WERI-Rb-1 (cell line): ENCODE measurements at regions not wholly inside any gene's neighbourhood (a gene's known extent, or its start where the extent isn't known, plus 50 kb on each side); places are given as distances from the start of the nearest gene placed in this dataset.

Source experiments
- DNase-seq: peaks from one replicate; pipeline ENCODE4 v3.0.0-alpha.2; 2020
- H3K27ac ChIP-seq: fragments of 250-450 bp; sonication (Bioruptor Pico); 2 replicates; pipeline ENCODE4 v1.5.1; 2020; ENCODE audit warnings: mild to moderate bottlenecking, moderate library complexity
- H3K27me3 ChIP-seq: fragments of 250-450 bp; sonication (Bioruptor Pico); 2 replicates; pipeline ENCODE4 v1.5.1; 2021; ENCODE audit warnings: mild to moderate bottlenecking, low read depth, moderate library complexity; ENCODE audit not compliant: insufficient read depth, severe bottlenecking
- H3K36me3 ChIP-seq: fragments of 250-450 bp; sonication (Bioruptor Pico); 2 replicates; pipeline ENCODE4 v1.5.1; 2020; ENCODE audit warnings: mild to moderate bottlenecking, moderate library complexity
- H3K4me3 ChIP-seq: 2 replicates; pipeline ENCODE4 v1.5.1; 2011; ENCODE audit warnings: low read depth, mild to moderate bottlenecking, control low read depth, low read length
- H3K9me3 ChIP-seq: fragments of 250-450 bp; sonication (Bioruptor Pico); 2 replicates; pipeline ENCODE4 v1.5.1; 2021; ENCODE audit warnings: mild to moderate bottlenecking, moderate library complexity; ENCODE audit not compliant: severe bottlenecking
- CTCF ChIP-seq: IDR thresholded peaks from 2 replicates; pipeline ENCODE4 v1.5.1; 2011; ENCODE audit warnings: low read depth, mild to moderate bottlenecking, control low read depth, inconsistent platforms, low read length

GRCh38 chr2:107418708-107419107 lies 408.0 kb upstream of the RGPD4 start:
- Histone ChIP-seq H3K27me3 (peaks cover 32% of the 10 kb centered on the region), H3K36me3 (no peaks in the 10 kb centered on the region), H3K9me3 (no peaks in the 10 kb centered on the region), H3K4me3 (no peak overlapping the region), H3K27ac (no peak overlapping the region)
- DNase-seq, result no peak
- TF ChIP-seq CTCF, result no peak

- no peak for TF ChIP-seq CTCF
- Histone ChIP-seq H3K4me3 (no peak overlapping the region), H3K36me3 (no peaks in the 10 kb centered on the region), H3K27me3 (peaks cover 30% of the 10 kb centered on the region), H3K9me3 (no peaks in the 10 kb centered on the region), H3K27ac (no peak overlapping the region)
- no peak for DNase-seq
Observed at GRCh38 chr2:107419191-107419590, 407.5 kb upstream of the RGPD4 start.

- Histone ChIP-seq H3K36me3 (no peaks in the 10 kb centered on the region), H3K27ac (no peak overlapping the region), H3K27me3 (peaks cover 25% of the 10 kb centered on the region), H3K4me3 (no peak overlapping the region), H3K9me3 (no peaks in the 10 kb centered on the region)
- no peak for TF ChIP-seq CTCF
- DNase-seq, result no peak
Observed at GRCh38 chr2:107428781-107429180, 397.9 kb upstream of the RGPD4 start.

- no peak for DNase-seq
- Histone ChIP-seq H3K27ac (no peak overlapping the region), H3K4me3 (no peak overlapping the region), H3K27me3 (peaks cover 32% of the 10 kb centered on the region), H3K9me3 (no peaks in the 10 kb centered on the region), H3K36me3 (no peaks in the 10 kb centered on the region)
- TF ChIP-seq CTCF, result no peak
Observed at GRCh38 chr2:107430006-107430405, 396.7 kb upstream of the RGPD4 start.

GRCh38 chr2:107430596-107431266 lies 396.0 kb upstream of the RGPD4 start:
- Histone ChIP-seq H3K9me3 (no peaks in the 10 kb centered on the region), H3K36me3 (no peaks in the 10 kb centered on the region), H3K27ac (no peak overlapping the region), H3K4me3 (no peak overlapping the region), H3K27me3 (peaks cover 34% of the 10 kb centered on the region)
- DNase-seq, result no peak
- no peak for TF ChIP-seq CTCF

- DNase-seq, result no peak
- H3K27ac ChIP-seq, result no peak overlapping the region
- no peaks in the 10 kb centered on the region for H3K36me3 ChIP-seq
- no peak overlapping the region for H3K4me3 ChIP-seq
- TF ChIP-seq CTCF, result no peak
- H3K27me3 ChIP-seq, result peaks cover 44% of the 10 kb centered on the region
- no peaks in the 10 kb centered on the region for H3K9me3 ChIP-seq
Observed at GRCh38 chr2:107436281-107436680, 390.4 kb upstream of the RGPD4 start.
